ENCODE measurements at regions not wholly inside any gene's neighbourhood (a gene's known extent, or its start where the extent isn't known, plus 50 kb on each side); places are given as distances from the start of the nearest gene placed in this dataset.

- H3K4me3 ChIP-seq: no peak overlapping the region
These were observed 199.4 kb downstream of the MED10 start for GRCh38 chr5:6178846-6179532.

GRCh38 chr5:6177926-6178325 is 200.4 kb downstream of the MED10 start:
- no peaks in the 10 kb centered on the region for H3K36me3 ChIP-seq
- no peak overlapping the region for H3K4me3 ChIP-seq
- H3K27me3 ChIP-seq: no peaks in the 10 kb centered on the region
- H3K27ac ChIP-seq: no peak overlapping the region
- DNase-seq (ENCODE audit: low spot score in 2 of 2): no peak
- intact Hi-C loops (cut with DNase I; ENCODE audit: low total_unique reads): no loop called here
- TF ChIP-seq POLR2A (IDR thresholded peaks at IDR 0.05) (no peak), CTCF (IDR thresholded peaks at IDR 0.05) (no peak), POLR2AphosphoS5 (IDR thresholded peaks at IDR 0.05) (no peak)
- no peaks in the 10 kb centered on the region for H3K4me1 ChIP-seq
- no peaks in the 10 kb centered on the region for H3K9me3 ChIP-seq

More at GRCh38 chr5:6178846-6179532, 199.4 kb downstream of the MED10 start:
- no peaks in the 10 kb centered on the region for H3K9me3 ChIP-seq
- DNase-seq (ENCODE audit: low spot score in 2 of 2): no peak
- no peaks in the 10 kb centered on the region for H3K36me3 ChIP-seq
- H3K27me3 ChIP-seq: no peaks in the 10 kb centered on the region
- no peaks in the 10 kb centered on the region for H3K4me1 ChIP-seq
- intact Hi-C loops (cut with DNase I; ENCODE audit: low total_unique reads): no loop called here
- no peak overlapping the region for H3K27ac ChIP-seq
- TF ChIP-seq POLR2A (IDR thresholded peaks at IDR 0.05): no peak
- no peak for TF ChIP-seq CTCF (IDR thresholded peaks at IDR 0.05)
- TF ChIP-seq POLR2AphosphoS5 (IDR thresholded peaks at IDR 0.05): no peak

GRCh38 chr5:6176102-6176693 is 202.1 kb downstream of the MED10 start:
- TF ChIP-seq CTCF (IDR thresholded peaks at IDR 0.05): no peak
- no peak for TF ChIP-seq POLR2A (IDR thresholded peaks at IDR 0.05)
- TF ChIP-seq POLR2AphosphoS5 (IDR thresholded peaks at IDR 0.05): no peak
- Histone ChIP-seq H3K27me3 (no peaks in the 10 kb centered on the region), H3K27ac (no peak overlapping the region), H3K36me3 (no peaks in the 10 kb centered on the region), H3K4me1 (no peaks in the 10 kb centered on the region), H3K4me3 (no peak overlapping the region), H3K9me3 (no peaks in the 10 kb centered on the region)
- intact Hi-C loops (cut with DNase I; ENCODE audit: low total_unique reads): no loop called here
- no peak for DNase-seq (ENCODE audit: low spot score in 2 of 2)

- H3K27me3 ChIP-seq: no peaks in the 10 kb centered on the region
- H3K4me3 ChIP-seq: no peak overlapping the region
- no peaks in the 10 kb centered on the region for H3K4me1 ChIP-seq
- H3K9me3 ChIP-seq: no peaks in the 10 kb centered on the region
- no peak overlapping the region for H3K27ac ChIP-seq
- intact Hi-C loops (cut with DNase I; ENCODE audit: low total_unique reads): loop anchor here (1.0 kb wide), 1 partner anchor 8 kb away; no protein-coding TSS in a partner anchor
- no peaks in the 10 kb centered on the region for H3K36me3 ChIP-seq
- no peak for TF ChIP-seq POLR2A (IDR thresholded peaks at IDR 0.05)
- TF ChIP-seq CTCF (IDR thresholded peaks at IDR 0.05): no peak
- DNase-seq (ENCODE audit: low spot score in 2 of 2): no peak
These were observed 203.0 kb downstream of the MED10 start for GRCh38 chr5:6175172-6175854.

- H3K36me3 ChIP-seq: no peaks in the 10 kb centered on the region
- no peak for TF ChIP-seq POLR2AphosphoS5 (IDR thresholded peaks at IDR 0.05)
- no peak for DNase-seq (ENCODE audit: low spot score in 2 of 2)
- no peaks in the 10 kb centered on the region for H3K4me1 ChIP-seq
- no peaks in the 10 kb centered on the region for H3K9me3 ChIP-seq
- H3K27ac ChIP-seq: no peak overlapping the region
- no peaks in the 10 kb centered on the region for H3K27me3 ChIP-seq
- intact Hi-C loops (cut with DNase I; ENCODE audit: low total_unique reads): no loop called here
- no peak overlapping the region for H3K4me3 ChIP-seq
These were observed 208.7 kb downstream of the MED10 start for GRCh38 chr5:6169660-6170059.

Measured in breast epithelium (tissue), 4 donors.